ENCODE measurements at regions not wholly inside any gene's neighbourhood (a gene's known extent, or its start where the extent isn't known, plus 50 kb on each side); places are given as distances from the start of the nearest gene placed in this dataset.

GRCh38 chr12:97048421-97049035, 141.5 kb downstream of the NEDD1 start:
- no peak overlapping the region for H3K4me3 ChIP-seq (ENCODE audit: low read depth, low read length)
- no peak for DNase-seq (ENCODE audit: low read depth)
- TF ChIP-seq CTCF (IDR thresholded peaks at IDR 0.05; ENCODE audit: low read depth, low read length, missing control alignments): no peak
- in situ Hi-C loops (cut with HindIII; ENCODE audit: low sequenced_read_pairs): no loop called here

DNA sequence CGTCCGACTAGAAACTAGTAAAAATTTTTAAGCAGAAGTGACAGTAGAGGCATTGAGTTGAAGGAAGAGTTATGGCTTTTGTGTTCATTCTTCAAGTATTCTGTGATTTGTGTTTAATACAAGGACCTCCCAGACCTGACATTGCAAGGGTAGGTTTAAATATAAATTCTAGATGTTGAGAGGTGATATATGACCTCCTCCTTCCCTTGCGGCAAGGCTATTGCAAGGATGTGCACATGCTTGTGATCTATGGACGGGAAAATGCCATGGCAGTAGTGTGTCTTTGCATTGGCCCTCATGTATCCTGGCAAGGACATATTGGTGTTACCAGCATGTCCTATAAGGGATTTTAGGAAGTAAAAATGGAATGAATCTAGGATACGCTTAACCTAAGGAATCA, 143.5 kb downstream of the NEDD1 start:
- no peak for TF ChIP-seq CTCF (IDR thresholded peaks at IDR 0.05; ENCODE audit: low read depth, low read length, missing control alignments)
- in situ Hi-C loops (cut with HindIII; ENCODE audit: low sequenced_read_pairs): no loop called here
- DNase-seq (ENCODE audit: low read depth): no peak
- H3K4me3 ChIP-seq (ENCODE audit: low read depth, low read length): no peak overlapping the region

DNA sequence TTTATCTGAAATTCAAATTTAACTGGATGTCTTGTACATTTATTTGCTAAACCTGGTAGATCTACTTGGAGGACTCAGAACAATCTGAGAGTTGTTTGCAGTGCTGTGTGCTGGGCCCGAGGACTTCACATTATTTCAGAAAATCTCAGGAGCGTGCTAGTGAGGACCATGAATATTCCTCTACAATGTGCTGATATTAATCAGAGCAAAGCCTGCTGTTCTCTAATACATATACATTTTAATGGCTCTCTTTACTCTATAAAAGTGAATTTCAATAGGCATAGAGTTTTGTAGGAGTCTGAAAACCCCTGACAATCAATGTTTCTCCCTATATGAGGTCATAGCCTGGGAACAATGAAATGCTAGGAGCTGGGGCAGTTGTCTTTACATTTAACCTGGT, 144.3 kb downstream of the NEDD1 start:
- in situ Hi-C loops (cut with HindIII; ENCODE audit: low sequenced_read_pairs): no loop called here
- DNase-seq (ENCODE audit: low read depth): no peak
- no peak for TF ChIP-seq CTCF (IDR thresholded peaks at IDR 0.05; ENCODE audit: low read depth, low read length, missing control alignments)
- H3K4me3 ChIP-seq (ENCODE audit: low read depth, low read length): no peak overlapping the region

GRCh38 chr12:97061171-97061570, 154.1 kb downstream of the NEDD1 start:
- TF ChIP-seq CTCF (IDR thresholded peaks at IDR 0.05; ENCODE audit: low read depth, low read length, missing control alignments): no peak
- in situ Hi-C loops (cut with HindIII; ENCODE audit: low sequenced_read_pairs): no loop called here
- no peak for DNase-seq (ENCODE audit: low read depth)
- no peak overlapping the region for H3K4me3 ChIP-seq (ENCODE audit: low read depth, low read length)

DNA sequence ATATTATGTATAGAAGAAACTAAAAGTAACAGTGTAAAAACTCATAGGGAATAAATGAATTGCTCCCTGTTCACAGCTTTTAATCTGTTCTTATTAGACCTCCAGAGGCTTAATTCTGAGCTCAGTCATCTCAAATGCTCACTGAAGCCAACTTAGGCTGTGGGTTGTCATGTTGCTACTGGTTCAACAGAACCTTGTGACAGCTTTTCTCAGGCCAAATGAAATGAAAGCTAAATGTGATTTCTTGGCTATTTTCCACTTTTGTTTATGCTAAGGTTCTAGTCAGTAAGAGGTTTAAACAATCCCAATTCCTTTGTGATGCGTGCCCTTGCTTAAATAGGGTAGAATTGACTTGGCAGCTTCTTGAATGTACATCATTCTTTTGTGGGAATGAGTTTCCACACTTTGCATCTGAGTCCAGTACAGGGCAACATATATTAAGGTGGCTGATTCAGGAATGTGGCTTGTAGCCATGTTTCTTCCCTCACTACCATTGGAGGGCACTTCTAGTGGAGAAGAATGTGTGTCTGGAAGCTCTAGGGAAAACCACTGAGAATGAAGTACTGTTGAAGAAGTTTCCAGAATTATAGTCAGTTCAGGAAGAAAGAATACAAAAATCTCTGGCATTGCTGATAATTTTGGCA, 156.4 kb downstream of the NEDD1 start:
- peak; percentile 42 for DNase-seq (ENCODE audit: low read depth)
- no peak for TF ChIP-seq CTCF (IDR thresholded peaks at IDR 0.05; ENCODE audit: low read depth, low read length, missing control alignments)
- in situ Hi-C loops (cut with HindIII; ENCODE audit: low sequenced_read_pairs): no loop called here
- H3K4me3 ChIP-seq (ENCODE audit: low read depth, low read length): no peak overlapping the region

DNA sequence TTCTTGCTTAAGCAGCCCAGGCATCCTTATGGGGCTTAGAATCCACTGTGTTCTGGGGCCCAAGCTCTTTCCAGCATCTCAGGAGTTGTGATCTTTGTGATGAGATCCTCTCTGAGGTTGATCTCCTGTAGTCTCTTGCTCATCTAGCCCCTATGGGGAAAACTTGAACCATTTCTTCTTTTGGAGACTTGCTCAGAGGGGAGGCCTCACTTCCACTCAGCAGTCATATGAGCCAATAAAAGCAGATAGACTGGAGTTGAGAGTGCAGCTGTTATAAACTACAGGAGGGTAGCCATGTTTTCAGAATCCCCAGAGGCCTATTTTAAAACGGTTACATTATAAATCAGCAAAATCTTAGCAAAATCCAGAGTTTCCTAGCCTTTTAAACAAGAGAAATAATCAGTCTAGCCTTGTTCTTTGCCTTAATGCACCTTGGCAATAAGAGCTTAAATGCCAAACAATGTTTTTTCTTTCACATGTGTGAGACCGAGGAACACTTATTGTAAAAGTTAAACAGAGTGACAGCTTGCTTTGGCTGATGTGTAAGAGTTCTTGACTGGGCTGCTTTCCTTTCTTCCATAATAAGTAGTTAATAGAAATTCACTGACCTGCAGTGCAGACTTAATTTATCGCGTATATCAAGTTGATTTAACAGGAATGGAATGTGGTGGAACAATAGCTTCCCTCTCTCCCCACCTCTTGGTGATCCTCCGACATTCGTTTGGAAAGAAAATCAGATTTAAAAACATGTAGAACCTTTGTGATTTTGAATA, 168.3 kb downstream of the NEDD1 start:
- DNase-seq (ENCODE audit: low read depth): peak; percentile 28
- TF ChIP-seq CTCF (IDR thresholded peaks at IDR 0.05; ENCODE audit: low read depth, low read length, missing control alignments): no peak
- in situ Hi-C loops (cut with HindIII; ENCODE audit: low sequenced_read_pairs): no loop called here
- no peak overlapping the region for H3K4me3 ChIP-seq (ENCODE audit: low read depth, low read length)

Measured in astrocyte of the cerebellum (primary cell).